GM19467 (cell line): ENCODE measurements at regions not wholly inside any gene's neighbourhood (a gene's known extent, or its start where the extent isn't known, plus 50 kb on each side); places are given as distances from the start of the nearest gene placed in this dataset.

Source experiments
- ATAC-seq: cut with Tn5 transposase; IDR thresholded peaks from one replicate; pipeline ENCODE4 v1.9.1; 2021; ENCODE audit warnings: mild to moderate bottlenecking, moderate library complexity; ENCODE audit not compliant: unreplicated experiment

DNA sequence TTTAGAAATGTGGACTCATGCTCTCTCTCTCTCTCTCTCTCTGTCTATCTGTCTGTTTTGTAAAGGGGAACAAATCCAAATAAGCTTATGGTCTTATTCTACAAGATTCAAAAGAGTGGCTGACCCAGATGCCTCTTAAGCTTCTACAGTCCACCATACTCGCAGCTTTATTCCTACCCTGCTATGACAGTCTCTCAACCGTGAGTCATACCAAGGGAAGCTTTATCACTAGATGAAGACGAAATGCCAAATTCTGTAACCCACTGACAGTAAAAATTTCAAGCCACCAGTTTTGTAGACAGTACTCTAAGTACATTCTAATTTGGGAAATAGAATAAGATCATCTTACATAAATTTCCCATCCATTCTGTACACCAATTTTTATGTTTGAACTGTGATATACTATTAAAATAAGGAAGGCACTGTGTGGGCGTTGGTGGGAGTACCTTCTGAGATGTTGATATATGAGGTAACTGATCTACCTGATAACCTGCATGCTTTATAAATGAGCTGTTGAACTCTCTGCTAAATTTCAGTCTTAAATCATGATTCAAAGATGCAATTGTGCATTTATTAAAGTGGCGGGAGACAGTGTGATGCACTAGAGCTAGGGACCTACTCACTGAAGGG, 153.2 kb downstream of the KLF6 start:
- no peak for ATAC-seq

DNA sequence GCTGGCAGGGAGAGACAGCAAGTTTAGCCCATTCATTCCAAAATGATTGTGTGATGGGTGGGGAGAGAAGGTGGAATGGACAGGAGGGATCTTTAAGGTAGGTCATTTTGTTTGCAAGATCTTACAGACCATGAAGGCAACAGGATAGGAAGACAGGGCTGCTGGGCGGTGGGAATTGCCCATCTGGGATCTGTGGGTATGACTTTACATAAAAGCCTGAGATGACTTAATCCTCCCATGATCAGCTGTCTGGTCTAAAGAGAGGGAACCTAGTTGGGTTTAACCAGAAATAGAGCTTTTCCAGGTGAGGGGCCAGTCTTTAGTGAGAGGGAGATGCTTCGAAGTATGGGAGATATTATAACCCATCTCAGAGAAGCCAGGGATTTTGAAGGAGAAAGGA, 153.7 kb downstream of the KLF6 start:
- ATAC-seq: no peak

DNA sequence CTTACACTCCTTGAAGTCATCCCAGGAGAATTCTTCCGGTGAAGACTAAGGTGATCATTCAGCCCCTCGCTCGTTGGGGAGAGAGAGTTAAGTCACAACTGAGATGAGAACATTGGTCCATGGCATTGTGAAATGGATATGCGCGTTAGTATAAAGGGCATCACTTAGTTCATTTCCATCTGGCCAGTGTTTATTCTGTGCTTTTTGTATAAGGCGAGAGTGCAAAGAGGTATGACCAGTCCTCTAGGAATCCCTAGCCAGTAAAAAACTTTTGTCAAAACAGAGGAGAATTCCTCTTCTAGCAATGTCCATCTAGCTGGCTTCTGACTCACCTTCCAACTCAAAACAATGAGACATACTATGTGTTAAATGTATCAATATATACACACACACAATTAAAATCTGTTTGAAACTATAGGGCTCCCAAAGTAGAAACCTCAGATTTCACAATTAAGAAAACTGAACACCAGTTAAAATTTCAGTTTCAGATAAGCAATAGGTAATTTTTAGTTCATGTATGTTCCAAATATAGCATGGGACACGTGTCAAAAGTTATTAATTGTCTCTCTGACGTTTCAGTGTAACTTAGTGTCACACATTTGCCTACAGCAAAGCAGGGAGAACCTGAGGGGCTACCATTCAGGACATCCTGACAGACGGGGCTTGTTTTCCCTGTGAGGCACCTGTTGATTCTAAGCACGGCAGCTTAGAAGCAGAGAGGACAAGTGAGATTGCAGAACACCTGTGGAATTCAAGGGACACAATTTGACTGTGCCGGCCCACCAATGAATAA, 158.9 kb downstream of the KLF6 start:
- ATAC-seq: peak; percentile 57

DNA sequence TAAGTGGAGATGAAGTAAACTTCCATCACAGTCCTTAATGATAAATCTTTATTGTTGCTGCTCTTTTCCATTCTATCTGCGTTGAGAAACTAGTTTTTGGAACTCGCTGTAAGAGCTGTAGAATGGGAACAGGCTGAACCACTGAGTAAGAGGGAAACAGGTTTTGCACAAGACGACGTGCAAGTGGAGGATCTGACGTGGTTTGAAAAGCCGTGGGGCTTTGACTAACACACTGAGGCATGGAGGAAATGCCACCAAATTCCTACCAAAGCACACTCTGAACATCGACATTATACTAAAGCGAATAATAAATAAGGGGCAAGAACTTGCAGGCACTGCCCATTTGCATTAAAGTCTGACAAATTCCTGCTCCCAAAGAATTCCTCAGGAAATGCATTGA, 160.6 kb downstream of the KLF6 start:
- no peak for ATAC-seq

DNA sequence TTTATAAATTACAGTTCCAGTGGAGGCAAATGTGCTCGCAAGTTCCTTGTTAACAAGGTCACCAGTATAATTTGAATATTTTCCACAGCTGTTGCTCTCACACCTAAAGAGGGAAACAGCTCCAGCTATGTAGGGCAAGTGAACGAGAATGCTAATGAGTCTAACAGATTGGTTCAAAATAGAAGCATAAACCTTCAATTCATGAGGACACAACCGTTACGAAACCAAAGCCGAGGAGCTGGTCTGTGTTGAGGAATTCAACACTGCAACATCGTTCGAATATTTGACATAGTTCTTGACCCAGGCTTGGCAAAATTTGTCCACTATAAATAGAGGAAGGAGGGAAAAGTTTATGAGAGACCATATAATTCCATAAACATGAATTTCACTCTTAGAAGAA, 161.3 kb downstream of the KLF6 start:
- peak; percentile 47 for ATAC-seq

- peak; percentile 34 for ATAC-seq
Observed at GRCh38 chr10:3622845-3623621, 162.0 kb downstream of the KLF6 start.

DNA sequence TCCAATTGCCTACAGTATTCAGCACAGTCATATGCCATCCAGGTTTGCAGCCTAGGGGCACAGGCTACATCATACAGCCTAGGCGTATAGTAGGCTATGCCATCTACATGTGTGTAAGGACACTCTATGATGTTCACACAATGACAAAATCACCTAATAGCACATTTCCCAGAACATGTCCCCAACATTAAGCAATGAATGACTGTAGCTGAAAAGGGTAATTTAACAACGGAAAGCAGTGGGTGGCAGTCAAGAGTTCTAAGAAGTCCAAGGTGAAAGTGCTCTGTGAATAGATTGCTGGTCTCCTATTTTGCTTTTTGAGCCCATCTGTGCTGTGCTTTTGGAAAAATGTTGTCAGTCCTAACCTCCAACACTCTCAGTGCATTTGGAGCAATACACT, 162.6 kb downstream of the KLF6 start:
- ATAC-seq: no peak

GRCh38 chr10:3620818-3621217, 164.2 kb downstream of the KLF6 start:
- no peak for ATAC-seq

- no peak for ATAC-seq
Observed at GRCh38 chr10:3619241-3619640, 165.8 kb downstream of the KLF6 start.

GRCh38 chr10:3616880-3617279, 168.1 kb downstream of the KLF6 start:
- no peak for ATAC-seq

GRCh38 chr10:3613318-3613717, 171.7 kb downstream of the KLF6 start:
- ATAC-seq: no peak

- ATAC-seq: no peak
Observed at GRCh38 chr10:3612183-3613001, 172.6 kb downstream of the KLF6 start.

- ATAC-seq: no peak
Observed at GRCh38 chr10:3606309-3606708, 178.7 kb downstream of the KLF6 start.

GRCh38 chr10:3605882-3606281, 179.1 kb downstream of the KLF6 start:
- ATAC-seq: no peak

- no peak for ATAC-seq
Observed at GRCh38 chr10:3595736-3596135, 189.3 kb downstream of the KLF6 start.

GRCh38 chr10:3593611-3594010, 191.4 kb downstream of the KLF6 start:
- no peak for ATAC-seq

- no peak for ATAC-seq
Observed at GRCh38 chr10:3592424-3592823, 192.6 kb downstream of the KLF6 start.

DNA sequence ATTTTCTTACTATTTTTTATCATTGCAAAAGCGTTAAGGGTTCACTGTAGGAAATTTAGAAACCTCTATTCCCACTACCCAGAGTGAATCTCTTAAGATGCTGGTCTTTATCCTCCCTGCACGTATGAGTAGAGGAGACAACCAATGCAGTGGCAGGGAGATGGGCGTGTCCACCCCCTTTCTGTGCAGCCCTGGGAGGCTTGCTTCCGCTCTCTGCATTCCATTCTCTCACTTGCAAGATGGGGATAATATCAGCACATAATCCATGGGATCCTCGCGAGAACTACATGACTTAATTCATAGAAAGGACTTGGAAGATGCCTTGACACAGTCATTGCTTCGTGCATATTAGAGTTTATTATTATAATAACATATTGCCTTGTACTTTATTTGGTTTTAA, 196.2 kb downstream of the KLF6 start:
- no peak for ATAC-seq

- ATAC-seq: no peak
Observed at GRCh38 chr10:3588346-3588745, 196.7 kb downstream of the KLF6 start.

- no peak for ATAC-seq
Observed at GRCh38 chr10:3584926-3585784, 199.9 kb downstream of the KLF6 start.
